Body of pancreas (tissue), 4 donors: ENCODE measurements at regions not wholly inside any gene's neighbourhood (a gene's known extent, or its start where the extent isn't known, plus 50 kb on each side); places are given as distances from the start of the nearest gene placed in this dataset.

ENCODE experiments used
- CTCF ChIP-seq, 7 experiments: fragments of 450-650 bp in 4 of 7; fragments of 200-600 bp in 3 of 7; sonication (generic) in 3 of 7; IDR thresholded peaks; one replicate each; pipeline ENCODE4 v1.5.1; 2016 to 2019; ENCODE audit warnings: antibody characterized with exemption in 7 of 7
- POLR2A ChIP-seq, 3 donors: fragments of 450-650 bp; IDR thresholded peaks; one replicate each; pipeline ENCODE4 v1.6.1; 2016; ENCODE audit warnings: antibody characterized with exemption in 3 of 3, mild to moderate bottlenecking in 2 of 3

DNA sequence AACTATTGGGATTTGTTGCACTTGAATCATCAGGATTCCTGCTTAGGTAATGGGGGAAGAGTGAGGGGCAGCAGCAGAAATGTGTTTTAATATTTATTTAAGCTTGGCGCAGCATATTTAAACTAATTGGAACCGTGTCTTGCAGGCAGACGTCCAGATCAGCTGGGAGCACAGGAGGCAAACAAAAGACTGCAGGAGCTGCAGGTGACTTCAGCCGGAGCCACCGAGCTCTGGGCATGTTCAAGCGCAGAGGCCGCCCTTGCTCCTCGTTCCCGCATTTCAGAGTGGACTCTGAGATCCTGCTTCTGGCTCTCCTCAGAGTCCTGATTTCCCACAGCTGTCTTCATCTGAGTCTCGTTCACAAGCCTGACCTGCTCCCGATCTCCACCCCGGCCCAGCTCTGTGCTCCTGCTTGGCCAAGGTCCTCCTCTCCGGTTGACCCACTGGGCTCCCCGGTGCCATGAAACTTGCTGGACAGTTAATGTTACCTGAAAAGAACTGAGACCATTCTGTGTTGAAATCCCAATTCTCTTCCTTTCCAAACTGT is 475.5 kb downstream of the SOX11 start:
- TF ChIP-seq CTCF (IDR thresholded peaks at IDR 0.05): no peak
- no peak for TF ChIP-seq POLR2A (IDR thresholded peaks at IDR 0.05)
